ENCODE measurements at regions not wholly inside any gene's neighbourhood (a gene's known extent, or its start where the extent isn't known, plus 50 kb on each side); places are given as distances from the start of the nearest gene placed in this dataset.

- TF ChIP-seq CTCF (conservative IDR thresholded peaks at IDR 0.05 in 1 of 2, IDR thresholded peaks at IDR 0.05 in 1 of 2; ENCODE audit: low read depth in 1 of 2, low read length in 2 of 2) (no peak), EZH2 (IDR thresholded peaks at IDR 0.05; ENCODE audit: low read length, missing control alignments) (no peak)
These were observed 71.8 kb upstream of the STEAP1B start for GRCh38 chr7:22571766-22572165.
